ENCODE measurements at regions not wholly inside any gene's neighbourhood (a gene's known extent, or its start where the extent isn't known, plus 50 kb on each side); places are given as distances from the start of the nearest gene placed in this dataset.

GRCh38 chr1:188986745-188987417, 1490.8 kb downstream of the BRINP3 start:
- no peak for TF ChIP-seq CTCF (IDR thresholded peaks at IDR 0.05 in 8 of 11, conservative IDR thresholded peaks at IDR 0.05 in 3 of 11)
- no peak for TF ChIP-seq POLR2AphosphoS5 (IDR thresholded peaks at IDR 0.05)
- no peak for TF ChIP-seq POLR2A (IDR thresholded peaks at IDR 0.05)
